NCI-H460 (cell line): ENCODE measurements at regions not wholly inside any gene's neighbourhood (a gene's known extent, or its start where the extent isn't known, plus 50 kb on each side); places are given as distances from the start of the nearest gene placed in this dataset.
"Not testable (repeated sequence)": the region's sequence is repeated elsewhere in the genome, so short reads cannot be mapped to it uniquely, and the experiment has no call there.

Experiments used
- DNase-seq: peaks from one replicate; pipeline ENCODE4 v3.0.0-alpha.2; 2016; ENCODE audit warnings: low read depth; ENCODE audit errors: extremely low read depth

GRCh38 chr10:28387140-28387539, 84.3 kb upstream of the MPP7 start:
- no peak for DNase-seq

- no peak for DNase-seq
These were observed 88.4 kb upstream of the MPP7 start for GRCh38 chr10:28391283-28391682.

- peak; percentile 55 for DNase-seq
These were observed 91.2 kb upstream of the MPP7 start for GRCh38 chr10:28393956-28394568.

GRCh38 chr10:28396331-28396730, 93.5 kb upstream of the MPP7 start:
- no peak for DNase-seq

- DNase-seq: no peak
These were observed 94.4 kb upstream of the MPP7 start for GRCh38 chr10:28397229-28397628.

GRCh38 chr10:28400176-28400575, 97.3 kb upstream of the MPP7 start:
- no peak for DNase-seq

- DNase-seq: no peak
These were observed 97.8 kb upstream of the MPP7 start for GRCh38 chr10:28400681-28401080.

- DNase-seq: not testable (repeated sequence)
These were observed 99.8 kb upstream of the MPP7 start for GRCh38 chr10:28402611-28403073.

- no peak for DNase-seq
These were observed 100.2 kb upstream of the MPP7 start for GRCh38 chr10:28403090-28403489.

GRCh38 chr10:28408237-28408777, 105.4 kb upstream of the MPP7 start:
- DNase-seq: no peak

- no peak for DNase-seq
These were observed 107.7 kb upstream of the MPP7 start for GRCh38 chr10:28410420-28411135.

- no peak for DNase-seq
These were observed 108.2 kb upstream of the MPP7 start for GRCh38 chr10:28411136-28411460.

- no peak for DNase-seq
These were observed 108.8 kb upstream of the MPP7 start for GRCh38 chr10:28411648-28412047.

- no peak for DNase-seq
These were observed 114.8 kb upstream of the WAC start for GRCh38 chr10:28418069-28418468.

- no peak for DNase-seq
These were observed 107.5 kb upstream of the WAC start for GRCh38 chr10:28425422-28425821.

- DNase-seq: no peak
These were observed 106.3 kb upstream of the WAC start for GRCh38 chr10:28426392-28427159.

GRCh38 chr10:28427376-28427775, 105.5 kb upstream of the WAC start:
- DNase-seq: no peak

GRCh38 chr10:28429045-28429444, 103.9 kb upstream of the WAC start:
- DNase-seq: no peak

GRCh38 chr10:28429573-28430216, 103.2 kb upstream of the WAC start:
- DNase-seq: peak; percentile 16

GRCh38 chr10:28431139-28431538, 101.8 kb upstream of the WAC start:
- DNase-seq: no peak

- DNase-seq: peak; percentile 50
These were observed 100.7 kb upstream of the WAC start for GRCh38 chr10:28432210-28432676.
